ENCODE measurements at regions not wholly inside any gene's neighbourhood (a gene's known extent, or its start where the extent isn't known, plus 50 kb on each side); places are given as distances from the start of the nearest gene placed in this dataset.

- no peak overlapping the region for H3K4me3 ChIP-seq (ENCODE audit: low read depth, low read length)
- H3K4me1 ChIP-seq (ENCODE audit: control insufficient read depth, insufficient read depth, low read length) = no peaks in the 10 kb centered on the region
- no peaks in the 10 kb centered on the region for H3K36me3 ChIP-seq (ENCODE audit: control insufficient read depth in 2 of 2, insufficient read depth in 1 of 2, low read length in 2 of 2)
- TF ChIP-seq ZNF645 (tag by site-specific recombination; IDR thresholded peaks at IDR 0.05) = no peak
- TF ChIP-seq ZNF26 (tag by site-specific recombination; IDR thresholded peaks at IDR 0.05) = no peak
- no peak for TF ChIP-seq ZNF140 (tag by site-specific recombination; IDR thresholded peaks at IDR 0.05)
- TF ChIP-seq ZBTB20 (tag by site-specific recombination; IDR thresholded peaks at IDR 0.05) = no peak
- no peak for TF ChIP-seq HOXA7 (CRISPR knock-in tag; IDR thresholded peaks at IDR 0.05; ENCODE audit: borderline replicate concordance)
- TF ChIP-seq PRDM6 (tag by site-specific recombination; IDR thresholded peaks at IDR 0.05) = no peak
- no peak for TF ChIP-seq ZNF221 (tag by site-specific recombination; IDR thresholded peaks at IDR 0.05; ENCODE audit: borderline replicate concordance)
- TF ChIP-seq PRDM1 (tag by site-specific recombination; IDR thresholded peaks at IDR 0.05) = no peak
- no peak for TF ChIP-seq ZNF571 (tag by site-specific recombination; IDR thresholded peaks at IDR 0.05)
- TF ChIP-seq ZNF132 (tag by site-specific recombination; IDR thresholded peaks at IDR 0.05; ENCODE audit: borderline replicate concordance) = no peak
- no peak for TF ChIP-seq ZSCAN23 (tag by site-specific recombination; IDR thresholded peaks at IDR 0.05)
- TF ChIP-seq SCRT1 (tag by site-specific recombination; IDR thresholded peaks at IDR 0.05; ENCODE audit: borderline replicate concordance) = no peak
- no peak for TF ChIP-seq ZBTB48 (tag by site-specific recombination; IDR thresholded peaks at IDR 0.05)
- no peak for TF ChIP-seq ZNF211 (tag by site-specific recombination; IDR thresholded peaks at IDR 0.05; ENCODE audit: low read depth)
- TF ChIP-seq KLF8 (tag by site-specific recombination; IDR thresholded peaks at IDR 0.05) = no peak
- no peak for TF ChIP-seq ZNF16 (tag by site-specific recombination; IDR thresholded peaks at IDR 0.05; ENCODE audit: low read depth)
- no peak for TF ChIP-seq ZNF521 (tag by site-specific recombination; IDR thresholded peaks at IDR 0.05)
- no peak for TF ChIP-seq ZNF513 (tag by site-specific recombination; IDR thresholded peaks at IDR 0.05)
- TF ChIP-seq ZNF311 (tag by site-specific recombination; IDR thresholded peaks at IDR 0.05; ENCODE audit: borderline replicate concordance) = no peak
- no peaks in the 10 kb centered on the region for H3K9me3 ChIP-seq (ENCODE audit: control insufficient read depth, insufficient read depth, low read depth, low read length)
- no peak overlapping the region for H3K27ac ChIP-seq (ENCODE audit: extremely low read depth, low read depth, low read length)
- POLR2A ChIA-PET = no interaction called here
- CTCF ChIA-PET = interaction anchor here (0.6 to 0.8 kb wide), 2 partner anchors 198 to 477 kb away, joined by 3 to 5 read pairs; no protein-coding TSS in a partner anchor
Observed at GRCh38 chr6:135658481-135658880, 160.9 kb upstream of the AHI1 start.

DNA sequence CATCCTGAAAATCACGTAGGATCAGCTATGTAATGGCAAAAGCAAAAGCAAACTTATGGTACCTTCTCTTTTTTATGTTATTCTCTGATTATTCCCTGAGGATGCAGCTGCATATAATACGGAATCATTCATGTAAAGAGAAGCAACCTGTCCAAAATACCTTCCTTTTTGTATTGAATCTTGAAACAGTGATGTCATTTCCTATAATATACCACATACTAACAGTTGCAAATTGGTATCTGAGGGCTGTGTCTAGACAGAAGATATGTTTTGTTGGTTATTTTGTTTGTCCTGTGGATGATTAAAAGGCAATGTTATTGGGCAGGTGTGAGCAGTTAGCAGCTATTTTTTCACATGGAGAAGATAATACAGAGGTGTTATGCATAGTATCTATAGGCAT, 161.4 kb upstream of the AHI1 start:
- TF ChIP-seq ZNF114 (tag by site-specific recombination; IDR thresholded peaks at IDR 0.05) = no peak
- no peak for TF ChIP-seq ZBTB8A (tag by site-specific recombination; IDR thresholded peaks at IDR 0.05)
- TF ChIP-seq ZSCAN16 (tag by site-specific recombination; IDR thresholded peaks at IDR 0.05) = no peak
- no peak for TF ChIP-seq EGR2 (tag by site-specific recombination; IDR thresholded peaks at IDR 0.05; ENCODE audit: low read depth)
- no peak for TF ChIP-seq ZNF624 (tag by site-specific recombination; IDR thresholded peaks at IDR 0.05)
- no peak for TF ChIP-seq ZNF138 (tag by site-specific recombination; IDR thresholded peaks at IDR 0.05; ENCODE audit: borderline replicate concordance)
- TF ChIP-seq ZNF560 (tag by site-specific recombination; IDR thresholded peaks at IDR 0.05; ENCODE audit: borderline replicate concordance) = no peak
- TF ChIP-seq ZNF148 (tag by site-specific recombination; IDR thresholded peaks at IDR 0.05; ENCODE audit: borderline replicate concordance) = no peak
- TF ChIP-seq ZNF530 (tag by site-specific recombination; IDR thresholded peaks at IDR 0.05; ENCODE audit: low read depth) = no peak

More for the DNA sequence above, 161.4 kb upstream of the AHI1 start:
- H3K4me3 ChIP-seq (ENCODE audit: low read depth, low read length) = no peak overlapping the region
- ChIA-PET POLR2A (no interaction called here), CTCF (interaction anchor here (0.8 kb wide), 1 partner anchor 199 kb away, joined by 3 read pairs; no protein-coding TSS in a partner anchor)
- H3K4me1 ChIP-seq (ENCODE audit: control insufficient read depth, insufficient read depth, low read length) = no peaks in the 10 kb centered on the region
- H3K9me3 ChIP-seq (ENCODE audit: control insufficient read depth, insufficient read depth, low read depth, low read length) = no peaks in the 10 kb centered on the region
- H3K27ac ChIP-seq (ENCODE audit: extremely low read depth, low read depth, low read length) = no peak overlapping the region
- no peaks in the 10 kb centered on the region for H3K36me3 ChIP-seq (ENCODE audit: control insufficient read depth in 2 of 2, insufficient read depth in 1 of 2, low read length in 2 of 2)

Data from HEK293 (cell line).